H1 (cell line): ENCODE measurements at regions not wholly inside any gene's neighbourhood (a gene's known extent, or its start where the extent isn't known, plus 50 kb on each side); places are given as distances from the start of the nearest gene placed in this dataset.

ENCODE experiments used
- EP300 ChIP-seq, 2 experiments: IDR thresholded peaks; 1 replicate in 1 of 2; 2 replicates in 1 of 2; pipeline ENCODE4 v1.6.1; 2011 to 2012; ENCODE audit warnings: low read depth in 2 of 2, low read length in 2 of 2, mild to moderate bottlenecking in 2 of 2, borderline replicate concordance in 1 of 2, inconsistent platforms in 1 of 2, moderate library complexity in 1 of 2
- KDM1A ChIP-seq: fragments of 200-600, 300-600 bp; sonication (generic); IDR thresholded peaks from 2 replicates; pipeline ENCODE4 v1.7.1; 2016; ENCODE audit warnings: mild to moderate bottlenecking, low read length, borderline replicate concordance
- KDM5A ChIP-seq: fragments of 200-600 bp; IDR thresholded peaks from 2 replicates; pipeline ENCODE4 v1.7.1; 2012; ENCODE audit warnings: mild to moderate bottlenecking, low read length, inconsistent platforms, mixed read lengths
- SAP30 ChIP-seq: fragments of 300-600 bp; sonication (generic); IDR thresholded peaks from 2 replicates; pipeline ENCODE4 v1.7.1; 2012; ENCODE audit warnings: low read length, moderate library complexity, mild to moderate bottlenecking, inconsistent platforms; ENCODE audit not compliant: insufficient read depth, insufficient replicate concordance
- TAF7 ChIP-seq: optimal IDR thresholded peaks from 2 replicates; pipeline ENCODE3; 2011; ENCODE audit warnings: low read depth, mild to moderate bottlenecking, inconsistent platforms, low read length, moderate library complexity, borderline replicate concordance
- TF ChIP-seq, protein P1 (sequence below), 3 experiments: IDR thresholded peaks; 1 replicate in 2 of 3; 2 replicates in 1 of 3; pipeline versions ENCODE4 v1.5.1 to v1.6.1; 2011; ENCODE audit warnings: low read length in 3 of 3, mild to moderate bottlenecking in 3 of 3, inconsistent platforms in 2 of 3, low read depth in 1 of 3, moderate library complexity in 1 of 3; ENCODE audit not compliant: insufficient read depth in 1 of 3; ENCODE audit errors: control extremely low read depth in 1 of 3

DNA sequence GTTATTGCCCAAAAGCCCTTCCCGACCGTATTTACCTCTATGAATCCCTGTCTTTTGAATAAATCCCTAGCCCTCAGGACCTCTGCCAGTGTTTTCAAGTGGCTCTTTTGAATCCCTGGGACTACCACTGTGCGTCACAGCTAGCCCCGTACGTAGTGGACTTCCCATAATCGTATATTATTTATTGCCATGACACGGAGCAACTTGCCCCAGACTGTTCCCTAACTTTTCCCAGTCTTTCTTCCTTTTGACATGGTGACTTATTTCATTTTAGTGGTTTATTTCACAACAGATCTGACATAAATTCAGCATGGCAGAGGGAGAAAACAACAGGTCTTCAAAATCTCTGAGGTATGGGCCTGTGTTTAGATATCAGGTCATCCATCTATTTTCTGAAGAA, 318.6 kb upstream of the KLF6 start (continued):
- TF ChIP-seq EP300 (IDR thresholded peaks at IDR 0.05; ENCODE audit: borderline replicate concordance in 1 of 2, low read depth in 2 of 2, low read length in 2 of 2) (no peak), SAP30 (no peak), KDM1A (no peak), TAF7 (no peak), KDM5A (no peak)
- TF ChIP-seq, protein P1, sequence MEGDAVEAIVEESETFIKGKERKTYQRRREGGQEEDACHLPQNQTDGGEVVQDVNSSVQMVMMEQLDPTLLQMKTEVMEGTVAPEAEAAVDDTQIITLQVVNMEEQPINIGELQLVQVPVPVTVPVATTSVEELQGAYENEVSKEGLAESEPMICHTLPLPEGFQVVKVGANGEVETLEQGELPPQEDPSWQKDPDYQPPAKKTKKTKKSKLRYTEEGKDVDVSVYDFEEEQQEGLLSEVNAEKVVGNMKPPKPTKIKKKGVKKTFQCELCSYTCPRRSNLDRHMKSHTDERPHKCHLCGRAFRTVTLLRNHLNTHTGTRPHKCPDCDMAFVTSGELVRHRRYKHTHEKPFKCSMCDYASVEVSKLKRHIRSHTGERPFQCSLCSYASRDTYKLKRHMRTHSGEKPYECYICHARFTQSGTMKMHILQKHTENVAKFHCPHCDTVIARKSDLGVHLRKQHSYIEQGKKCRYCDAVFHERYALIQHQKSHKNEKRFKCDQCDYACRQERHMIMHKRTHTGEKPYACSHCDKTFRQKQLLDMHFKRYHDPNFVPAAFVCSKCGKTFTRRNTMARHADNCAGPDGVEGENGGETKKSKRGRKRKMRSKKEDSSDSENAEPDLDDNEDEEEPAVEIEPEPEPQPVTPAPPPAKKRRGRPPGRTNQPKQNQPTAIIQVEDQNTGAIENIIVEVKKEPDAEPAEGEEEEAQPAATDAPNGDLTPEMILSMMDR (IDR thresholded peaks at IDR 0.05; ENCODE audit: control extremely low read depth in 1 of 3, insufficient read depth in 1 of 3, low read depth in 1 of 3, low read length in 3 of 3) = no peak
